GM12892 (cell line): ENCODE measurements at regions not wholly inside any gene's neighbourhood (a gene's known extent, or its start where the extent isn't known, plus 50 kb on each side); places are given as distances from the start of the nearest gene placed in this dataset.

ENCODE experiments used
- POLR2A ChIP-seq: IDR thresholded peaks from 2 replicates; pipeline ENCODE4 v1.6.1; 2011; ENCODE audit warnings: low read depth, low read length, control low read depth
- POLR2AphosphoS5 ChIP-seq: IDR thresholded peaks from 2 replicates; pipeline ENCODE4 v1.6.1; 2011; ENCODE audit warnings: low read depth, low read length, control low read depth
- TAF1 ChIP-seq: IDR thresholded peaks from 2 replicates; pipeline ENCODE4 v1.6.1; 2011; ENCODE audit warnings: low read depth, mild to moderate bottlenecking, control low read depth, low read length, borderline replicate concordance

DNA sequence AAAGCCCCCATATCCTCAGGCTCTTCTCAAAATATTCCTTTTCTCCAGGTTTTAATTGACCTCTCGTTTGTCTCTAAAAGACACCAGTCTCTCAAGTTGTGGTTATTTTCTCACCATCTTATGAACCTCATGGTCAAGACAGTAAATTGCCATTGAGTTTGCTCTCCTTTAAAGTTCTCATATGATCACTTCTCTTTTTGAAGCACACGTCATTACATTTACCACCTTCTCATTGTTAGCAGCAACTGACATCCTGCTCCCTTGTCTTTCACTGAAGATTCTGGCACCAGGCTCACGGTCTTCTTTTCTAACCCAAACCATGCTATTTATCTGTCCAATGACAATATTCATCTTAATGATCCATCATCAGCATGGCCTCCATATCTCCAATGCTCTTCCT, 324.2 kb downstream of the TMA16 start:
- TF ChIP-seq POLR2AphosphoS5 (no peak), POLR2A (no peak), TAF1 (no peak)
